ENCODE measurements at regions not wholly inside any gene's neighbourhood (a gene's known extent, or its start where the extent isn't known, plus 50 kb on each side); places are given as distances from the start of the nearest gene placed in this dataset.
"Not testable (repeated sequence)": the region's sequence is repeated elsewhere in the genome, so short reads cannot be mapped to it uniquely, and the experiment has no call there.

DNA sequence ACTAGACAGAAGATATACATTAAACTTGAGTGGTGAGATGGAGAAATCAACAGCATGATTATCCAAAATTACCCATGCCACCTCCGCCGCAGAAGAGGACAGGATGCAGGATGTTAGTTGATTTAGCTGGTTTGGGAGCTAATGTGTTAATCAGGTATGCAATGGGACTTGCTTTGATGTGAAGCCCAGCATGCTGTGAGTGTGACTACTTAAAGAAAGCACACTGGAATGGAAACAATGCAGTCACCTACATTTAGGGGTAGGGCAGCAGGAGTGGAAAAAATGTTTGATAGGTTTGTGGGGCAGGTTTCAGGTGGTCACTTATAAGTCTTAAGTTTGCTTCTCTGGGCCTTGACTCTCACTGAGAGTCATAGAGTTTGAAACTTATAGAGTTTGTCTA, 170.0 kb upstream of the DAAM1 start:
- ATAC-seq (replicated peaks), result no peak
- no peak overlapping the region for H3K27ac Mint-ChIP-seq
- H3K36me3 Mint-ChIP-seq (ENCODE audit: low read depth), result no peaks in the 10 kb centered on the region
- no peak overlapping the region for H3K4me3 Mint-ChIP-seq
- no peaks in the 10 kb centered on the region for H3K9me3 Mint-ChIP-seq
- H3K4me1 Mint-ChIP-seq, result no peaks in the 10 kb centered on the region
- H3K27me3 Mint-ChIP-seq, result peaks cover 5% of the 10 kb centered on the region

- H3K4me1 Mint-ChIP-seq, result no peaks in the 10 kb centered on the region
- peaks cover 5% of the 10 kb centered on the region for H3K27me3 Mint-ChIP-seq
- H3K9me3 Mint-ChIP-seq, result no peaks in the 10 kb centered on the region
- no peak for ATAC-seq (replicated peaks)
- H3K4me3 Mint-ChIP-seq, result no peak overlapping the region
- no peaks in the 10 kb centered on the region for H3K36me3 Mint-ChIP-seq (ENCODE audit: low read depth)
- H3K27ac Mint-ChIP-seq, result no peak overlapping the region
Observed at GRCh38 chr14:59018978-59019377, 169.5 kb upstream of the DAAM1 start.

DNA sequence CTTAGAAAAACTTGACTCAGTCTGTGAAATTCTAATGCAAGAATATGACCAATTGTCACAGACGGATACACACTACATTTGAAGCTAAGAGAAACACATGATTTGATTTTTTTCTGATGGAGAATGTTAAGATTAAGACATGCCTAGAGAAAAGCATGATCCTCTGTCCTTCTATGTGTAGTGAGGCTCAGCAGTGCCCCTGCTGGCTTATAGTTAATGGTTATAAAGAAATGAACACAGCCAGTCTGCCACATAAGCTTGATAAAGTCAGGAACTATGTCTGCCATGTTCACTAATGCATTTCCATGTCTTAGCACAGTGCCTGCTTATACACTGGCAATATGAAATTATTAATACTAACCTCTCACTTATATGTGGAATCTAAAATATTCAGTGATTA, 168.1 kb upstream of the DAAM1 start:
- ATAC-seq (replicated peaks), result no peak
- no peak overlapping the region for H3K4me3 Mint-ChIP-seq
- H3K27me3 Mint-ChIP-seq, result peaks cover 10% of the 10 kb centered on the region
- no peak overlapping the region for H3K27ac Mint-ChIP-seq
- H3K36me3 Mint-ChIP-seq (ENCODE audit: low read depth), result no peaks in the 10 kb centered on the region
- no peaks in the 10 kb centered on the region for H3K9me3 Mint-ChIP-seq
- no peaks in the 10 kb centered on the region for H3K4me1 Mint-ChIP-seq

GRCh38 chr14:59022144-59022543, 166.3 kb upstream of the DAAM1 start:
- no peaks in the 10 kb centered on the region for H3K9me3 Mint-ChIP-seq
- H3K27me3 Mint-ChIP-seq, result peaks cover 21% of the 10 kb centered on the region
- H3K4me3 Mint-ChIP-seq, result no peak overlapping the region
- no peaks in the 10 kb centered on the region for H3K4me1 Mint-ChIP-seq
- no peak overlapping the region for H3K27ac Mint-ChIP-seq
- no peaks in the 10 kb centered on the region for H3K36me3 Mint-ChIP-seq (ENCODE audit: low read depth)
- ATAC-seq (replicated peaks), result no peak

DNA sequence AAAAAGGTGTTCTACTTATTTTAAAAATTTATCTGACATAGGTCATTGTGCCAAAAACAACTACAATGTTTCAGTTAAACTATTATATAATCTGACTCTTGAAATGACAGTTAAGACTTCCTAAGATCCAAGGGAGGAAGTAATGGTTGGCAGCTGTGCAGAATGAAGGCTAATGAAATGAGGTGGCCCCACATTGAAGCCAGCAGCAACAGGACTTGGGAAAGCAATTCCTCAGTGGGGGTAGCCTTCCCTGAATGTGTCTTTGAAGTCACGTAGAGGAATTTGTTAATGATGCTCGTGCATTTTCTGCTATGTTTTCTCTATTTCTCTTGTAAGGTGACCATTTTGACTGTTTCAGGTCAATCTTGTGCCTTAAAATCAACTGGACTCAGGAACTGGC, 162.4 kb upstream of the DAAM1 start:
- H3K36me3 Mint-ChIP-seq (ENCODE audit: low read depth), result no peaks in the 10 kb centered on the region

GRCh38 chr14:59026640-59027039, 161.8 kb upstream of the DAAM1 start:
- H3K9me3 Mint-ChIP-seq; ATAC-seq (replicated peaks); H3K4me3 Mint-ChIP-seq; H3K36me3 Mint-ChIP-seq (ENCODE audit: low read depth); H3K4me1 Mint-ChIP-seq; H3K27ac Mint-ChIP-seq: not testable (repeated sequence)
- H3K27me3 Mint-ChIP-seq, result peaks cover 29% of the 10 kb centered on the region

More for the DNA sequence above, 162.4 kb upstream of the DAAM1 start:
- Mint-ChIP-seq H3K9me3 (no peaks in the 10 kb centered on the region), H3K4me3 (no peak overlapping the region), H3K4me1 (peaks cover 4% of the 10 kb centered on the region), H3K27me3 (peaks cover 29% of the 10 kb centered on the region), H3K27ac (no peak overlapping the region)
- no peak for ATAC-seq (replicated peaks)

- Mint-ChIP-seq H3K27me3 (peaks cover 24% of the 10 kb centered on the region), H3K36me3 (ENCODE audit: low read depth) (no peaks in the 10 kb centered on the region), H3K4me3 (no peak overlapping the region), H3K9me3 (no peaks in the 10 kb centered on the region), H3K4me1 (peaks cover 4% of the 10 kb centered on the region), H3K27ac (no peak overlapping the region)
- peak; percentile 62 for ATAC-seq (replicated peaks)
Observed at GRCh38 chr14:59028476-59029202, 159.8 kb upstream of the DAAM1 start.

- no peak for ATAC-seq (replicated peaks)
- H3K9me3 Mint-ChIP-seq, result no peaks in the 10 kb centered on the region
- H3K4me1 Mint-ChIP-seq, result peaks cover 4% of the 10 kb centered on the region
- no peaks in the 10 kb centered on the region for H3K36me3 Mint-ChIP-seq (ENCODE audit: low read depth)
- no peak overlapping the region for H3K27ac Mint-ChIP-seq
- H3K27me3 Mint-ChIP-seq, result peaks cover 18% of the 10 kb centered on the region
- H3K4me3 Mint-ChIP-seq, result no peak overlapping the region
Observed at GRCh38 chr14:59032826-59033225, 155.6 kb upstream of the DAAM1 start.

DNA sequence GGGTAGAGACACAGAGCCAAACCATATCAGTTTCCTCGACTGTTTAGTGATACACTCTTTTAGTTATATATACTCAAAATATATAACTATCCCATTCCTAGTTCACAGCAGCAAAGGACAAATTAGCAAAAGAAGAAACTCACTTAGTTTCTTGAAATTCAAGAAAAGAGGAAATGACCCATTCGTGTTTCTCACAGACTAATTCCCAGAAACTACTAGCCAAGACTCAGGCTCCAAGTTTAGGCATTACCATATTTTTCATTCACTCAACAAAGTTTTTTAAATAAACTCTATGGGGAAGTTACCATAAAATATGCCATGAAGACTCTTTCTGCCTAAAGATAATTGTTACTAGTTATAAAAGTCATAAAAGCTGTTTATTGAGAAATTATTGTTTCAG, 152.3 kb upstream of the DAAM1 start:
- Mint-ChIP-seq H3K9me3 (no peaks in the 10 kb centered on the region), H3K27me3 (peaks cover 9% of the 10 kb centered on the region), H3K27ac (no peak overlapping the region), H3K36me3 (ENCODE audit: low read depth) (no peaks in the 10 kb centered on the region), H3K4me3 (no peak overlapping the region), H3K4me1 (no peaks in the 10 kb centered on the region)
- no peak for ATAC-seq (replicated peaks)

- Mint-ChIP-seq H3K36me3 (ENCODE audit: low read depth) (no peaks in the 10 kb centered on the region), H3K9me3 (no peaks in the 10 kb centered on the region), H3K27ac (no peak overlapping the region), H3K4me1 (no peaks in the 10 kb centered on the region), H3K4me3 (no peak overlapping the region), H3K27me3 (peaks cover 9% of the 10 kb centered on the region)
- no peak for ATAC-seq (replicated peaks)
Observed at GRCh38 chr14:59037086-59037485, 151.4 kb upstream of the DAAM1 start.

GRCh38 chr14:59037620-59038019, 150.8 kb upstream of the DAAM1 start:
- Mint-ChIP-seq H3K27ac (no peak overlapping the region), H3K36me3 (ENCODE audit: low read depth) (no peaks in the 10 kb centered on the region), H3K27me3 (peaks cover 9% of the 10 kb centered on the region), H3K4me3 (no peak overlapping the region), H3K4me1 (no peaks in the 10 kb centered on the region), H3K9me3 (no peaks in the 10 kb centered on the region)
- ATAC-seq (replicated peaks), result no peak

GRCh38 chr14:59038746-59039145, 149.7 kb upstream of the DAAM1 start:
- Mint-ChIP-seq H3K4me1 (no peaks in the 10 kb centered on the region), H3K4me3 (no peak overlapping the region), H3K9me3 (no peaks in the 10 kb centered on the region), H3K27ac (no peak overlapping the region), H3K36me3 (ENCODE audit: low read depth) (no peaks in the 10 kb centered on the region), H3K27me3 (peaks cover 9% of the 10 kb centered on the region)
- no peak for ATAC-seq (replicated peaks)

DNA sequence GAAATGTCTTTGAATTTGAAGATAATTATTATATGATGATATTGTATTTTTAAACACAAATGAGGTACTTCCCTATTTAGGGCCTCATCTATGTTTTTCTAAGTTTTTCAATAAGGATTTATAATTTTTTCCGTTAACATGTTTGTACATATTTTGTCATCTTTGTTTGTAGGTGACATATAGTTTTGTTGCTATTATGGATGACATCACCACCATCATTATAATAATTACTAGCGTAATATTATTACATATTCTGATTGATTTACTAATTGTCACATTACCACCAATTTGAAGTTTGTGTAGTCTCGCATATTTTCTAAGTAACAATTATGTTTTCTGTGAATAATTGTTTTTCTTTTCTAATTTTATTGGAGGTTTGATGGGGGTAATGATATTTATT, 147.2 kb upstream of the DAAM1 start:
- Mint-ChIP-seq H3K36me3 (ENCODE audit: low read depth) (no peaks in the 10 kb centered on the region), H3K27me3 (peaks cover 8% of the 10 kb centered on the region), H3K27ac (no peak overlapping the region), H3K9me3 (no peaks in the 10 kb centered on the region), H3K4me1 (no peaks in the 10 kb centered on the region), H3K4me3 (no peak overlapping the region)
- ATAC-seq (replicated peaks), result no peak

DNA sequence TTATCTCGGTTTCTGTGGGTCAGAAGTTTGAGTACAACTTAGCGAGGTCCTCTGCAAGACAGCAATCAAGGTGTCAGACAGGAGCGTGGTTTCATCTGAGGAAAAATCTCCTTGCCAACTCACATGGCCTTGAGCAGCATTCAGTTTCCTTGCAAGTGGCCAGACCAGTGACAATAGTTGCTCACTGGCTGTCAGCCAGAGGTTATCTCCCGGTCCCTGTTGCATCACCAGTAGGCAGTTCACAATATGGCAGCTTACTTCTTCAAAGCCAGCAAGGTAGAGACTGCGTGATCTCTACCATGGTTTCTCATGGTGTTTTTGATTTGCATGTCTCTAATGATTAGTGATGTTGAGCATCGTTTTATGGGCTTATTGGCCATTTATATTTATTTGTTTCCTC, 143.8 kb upstream of the DAAM1 start:
- Mint-ChIP-seq H3K36me3 (ENCODE audit: low read depth) (no peaks in the 10 kb centered on the region), H3K27ac (no peak overlapping the region), H3K9me3 (no peaks in the 10 kb centered on the region), H3K4me1 (no peaks in the 10 kb centered on the region), H3K27me3 (peaks cover 12% of the 10 kb centered on the region), H3K4me3 (no peak overlapping the region)
- ATAC-seq (replicated peaks), result no peak

GRCh38 chr14:59046746-59047145, 141.7 kb upstream of the DAAM1 start:
- no peak overlapping the region for H3K4me3 Mint-ChIP-seq
- H3K4me1 Mint-ChIP-seq, result no peaks in the 10 kb centered on the region
- H3K36me3 Mint-ChIP-seq (ENCODE audit: low read depth), result no peaks in the 10 kb centered on the region
- no peaks in the 10 kb centered on the region for H3K9me3 Mint-ChIP-seq
- H3K27me3 Mint-ChIP-seq, result peaks cover 23% of the 10 kb centered on the region
- no peak for ATAC-seq (replicated peaks)
- no peak overlapping the region for H3K27ac Mint-ChIP-seq

- H3K9me3 Mint-ChIP-seq, result no peaks in the 10 kb centered on the region
- H3K4me1 Mint-ChIP-seq, result no peaks in the 10 kb centered on the region
Observed at GRCh38 chr14:59055006-59055405, 133.5 kb upstream of the DAAM1 start.

More at GRCh38 chr14:59055006-59055405, 133.5 kb upstream of the DAAM1 start:
- no peak overlapping the region for H3K4me3 Mint-ChIP-seq
- H3K27me3 Mint-ChIP-seq, result peaks cover 17% of the 10 kb centered on the region
- H3K36me3 Mint-ChIP-seq (ENCODE audit: low read depth), result no peaks in the 10 kb centered on the region
- H3K27ac Mint-ChIP-seq, result no peak overlapping the region
- ATAC-seq (replicated peaks), result no peak

All from activated T-helper 17 cell treated with anti-CD3 and anti-CD28 coated beads, Interleukin-2, amount 50 U/mL, for 72 hours (primary cell).